OCI-LY7 (cell line): ENCODE measurements at regions not wholly inside any gene's neighbourhood (a gene's known extent, or its start where the extent isn't known, plus 50 kb on each side); places are given as distances from the start of the nearest gene placed in this dataset.

Experiments
- BruUV-seq: library from RNA; stranded (reverse); fragments of 400-500 nt; replicated peaks from 2 replicates; lab custom pipeline; 2021; lab: Mats Ljungman, UMichigan
- CTCF ChIA-PET: fragments of 300-600 bp; sonication (Branson Sonifier 250); formaldehyde crosslinking; loops from one replicate; lab custom pipeline; 2022; ENCODE audit warnings: antibody characterized with exemption; ENCODE audit not compliant: unreplicated experiment; lab: Charles Lee
- POLR2A ChIA-PET: fragments of 300-600 bp; sonication (Branson Sonifier 250); formaldehyde crosslinking; loops from one replicate; lab custom pipeline; 2022; ENCODE audit warnings: antibody characterized with exemption; lab: Charles Lee
- DNase-seq: peaks from one replicate; pipeline ENCODE4 v3.0.0-alpha.2; 2015; ENCODE audit warnings: low spot score
- H2AFZ ChIP-seq: fragments of 200-600 bp; sonication (generic), shearing (Covaris generic); 2 replicates; pipeline ENCODE4 v1.6.1; 2014; ENCODE audit warnings: mild to moderate bottlenecking, antibody characterized with exemption, low read length, moderate library complexity
- H3K27ac ChIP-seq: fragments of 200-600 bp; sonication (generic); 2 replicates; pipeline ENCODE4 v1.5.1; 2014; ENCODE audit warnings: mixed run types, low read depth, mild to moderate bottlenecking, moderate library complexity, low read length, inconsistent platforms; ENCODE audit not compliant: poor library complexity, severe bottlenecking
- H3K36me3 ChIP-seq: fragments of 200-600 bp; sonication (generic); 2 replicates; pipeline ENCODE4 v1.6.1; 2014; ENCODE audit warnings: mild to moderate bottlenecking, antibody characterized with exemption, low read length, moderate library complexity, mixed read lengths; ENCODE audit not compliant: insufficient read depth
- H3K4me1 ChIP-seq: fragments of 200-600 bp; sonication (generic); 2 replicates; pipeline ENCODE4 v1.5.1; 2014; ENCODE audit warnings: mild to moderate bottlenecking, low read length; ENCODE audit not compliant: insufficient read depth, poor library complexity, severe bottlenecking
- H3K4me2 ChIP-seq: fragments of 200-600 bp; sonication (generic); 2 replicates; pipeline ENCODE4 v1.6.1; 2014; ENCODE audit warnings: mild to moderate bottlenecking, low read length
- H3K4me3 ChIP-seq: fragments of 200-600 bp; sonication (generic); 2 replicates; pipeline ENCODE4 v1.5.1; 2014; ENCODE audit warnings: mild to moderate bottlenecking, low read depth, low read length; ENCODE audit not compliant: poor library complexity, severe bottlenecking
- H3K79me2 ChIP-seq: fragments of 200-600 bp; sonication (generic); 2 replicates; pipeline ENCODE4 v1.6.1; 2016; ENCODE audit warnings: low read depth, mild to moderate bottlenecking, low read length, moderate library complexity, mixed read lengths; ENCODE audit not compliant: insufficient read depth
- H3K9me2 ChIP-seq: fragments of 200-600 bp; sonication (generic); 2 replicates; pipeline ENCODE4 v1.6.1; 2016; ENCODE audit warnings: mild to moderate bottlenecking, low read length, mixed read lengths; ENCODE audit not compliant: insufficient read depth
- H3K9me3 ChIP-seq: fragments of 200-600 bp; sonication (generic); 2 replicates; pipeline ENCODE4 v1.6.1; 2014; ENCODE audit warnings: mild to moderate bottlenecking, mixed run types, low read length, mixed read lengths
- H4K20me1 ChIP-seq: fragments of 200-600 bp; sonication (generic); 2 replicates; pipeline ENCODE4 v1.6.1; 2014; ENCODE audit warnings: mild to moderate bottlenecking, antibody characterized with exemption, low read length, moderate library complexity, mixed read lengths; ENCODE audit not compliant: insufficient read depth
- CTCF ChIP-seq: fragments of 200-600 bp; sonication (generic); conservative IDR thresholded peaks from 2 replicates; pipeline ENCODE4 v1.5.1; 2014; ENCODE audit warnings: mild to moderate bottlenecking, antibody characterized with exemption, low read length, moderate library complexity, mixed read lengths
- EZH2phosphoT487 ChIP-seq: fragments of 200-600 bp; sonication (generic); IDR thresholded peaks from 2 replicates; pipeline ENCODE4 v1.6.1; 2018; ENCODE audit warnings: low read depth, borderline replicate concordance, mild to moderate bottlenecking, mixed run types, antibody characterized with exemption, low read length, moderate library complexity, mixed read lengths
- intact Hi-C: fragments of 100-400 bp; cut with micrococcal nuclease; formaldehyde crosslinking; loops from one replicate; pipeline ENCODE4 v1.10.0; 2022; ENCODE audit not compliant: unreplicated experiment

- H3K4me3 ChIP-seq = no peak overlapping the region
- no TSS peak for BruUV-seq
- no peaks in the 10 kb centered on the region for H3K4me1 ChIP-seq
- no peaks in the 10 kb centered on the region for H3K9me3 ChIP-seq
- no peak for DNase-seq
- ChIA-PET POLR2A (interaction anchor here (0.6 kb wide), 1 partner anchor 202 kb away, joined by 3 read pairs; no protein-coding TSS in a partner anchor), CTCF (no interaction called here)
- no peak overlapping the region for H3K27ac ChIP-seq
- no peaks in the 10 kb centered on the region for H4K20me1 ChIP-seq
- H3K4me2 ChIP-seq = no peak overlapping the region
- no peaks in the 10 kb centered on the region for H3K36me3 ChIP-seq
- intact Hi-C loops = no loop called here
- no peak for TF ChIP-seq CTCF
- TF ChIP-seq EZH2phosphoT487 = no peak
- H3K9me2 ChIP-seq = no peaks in the 10 kb centered on the region
- H2AFZ ChIP-seq = no peak overlapping the region
- no peaks in the 10 kb centered on the region for H3K79me2 ChIP-seq
Measured at GRCh38 chr12:63305901-63306875, 155.2 kb upstream of the AVPR1A start.

- Histone ChIP-seq H3K4me3 (no peak overlapping the region), H3K27ac (no peak overlapping the region), H4K20me1 (no peaks in the 10 kb centered on the region), H3K4me2 (no peak overlapping the region), H3K36me3 (no peaks in the 10 kb centered on the region), H2AFZ (no peak overlapping the region), H3K9me2 (no peaks in the 10 kb centered on the region), H3K9me3 (no peaks in the 10 kb centered on the region), H3K4me1 (no peaks in the 10 kb centered on the region), H3K79me2 (no peaks in the 10 kb centered on the region)
- DNase-seq = no peak
- ChIA-PET POLR2A (interaction anchor here (0.6 kb wide), 1 partner anchor 203 kb away, joined by 3 read pairs; no protein-coding TSS in a partner anchor), CTCF (no interaction called here)
- no TSS peak for BruUV-seq
- no peak for TF ChIP-seq CTCF
- no peak for TF ChIP-seq EZH2phosphoT487
- intact Hi-C loops = no loop called here
Measured at GRCh38 chr12:63304887-63305316, 153.9 kb upstream of the AVPR1A start.
